ENCODE measurements at regions not wholly inside any gene's neighbourhood (a gene's known extent, or its start where the extent isn't known, plus 50 kb on each side); places are given as distances from the start of the nearest gene placed in this dataset.

- no peak for DNase-seq
Observed at GRCh38 chr2:8151888-8152287, 530.0 kb upstream of the ID2 start.

GRCh38 chr2:8152392-8153257 lies 529.2 kb upstream of the ID2 start:
- no peak for DNase-seq

GRCh38 chr2:8153258-8153718 lies 528.6 kb upstream of the ID2 start:
- DNase-seq = no peak

- DNase-seq = no peak
Observed at GRCh38 chr2:8154270-8154669, 527.6 kb upstream of the ID2 start.

GRCh38 chr2:8154936-8155335 lies 526.9 kb upstream of the ID2 start:
- DNase-seq = no peak

GRCh38 chr2:8157621-8158430 lies 524.0 kb upstream of the ID2 start:
- DNase-seq = no peak

GRCh38 chr2:8158711-8159110 lies 523.1 kb upstream of the ID2 start:
- DNase-seq = no peak

GRCh38 chr2:8159211-8159965 lies 522.5 kb upstream of the ID2 start:
- no peak for DNase-seq

GRCh38 chr2:8159966-8160603 lies 521.8 kb upstream of the ID2 start:
- no peak for DNase-seq

- no peak for DNase-seq
Observed at GRCh38 chr2:8160959-8161358, 520.9 kb upstream of the ID2 start.

GRCh38 chr2:8162552-8162951 lies 519.3 kb upstream of the ID2 start:
- no peak for DNase-seq

- no peak for DNase-seq
Observed at GRCh38 chr2:8165550-8165949, 516.3 kb upstream of the ID2 start.

GRCh38 chr2:8168022-8168717 lies 513.7 kb upstream of the ID2 start:
- DNase-seq = no peak

GRCh38 chr2:8168876-8169424 lies 512.9 kb upstream of the ID2 start:
- DNase-seq = no peak

- no peak for DNase-seq
Observed at GRCh38 chr2:8169443-8169842, 512.4 kb upstream of the ID2 start.

GRCh38 chr2:8170552-8171327 lies 511.1 kb upstream of the ID2 start:
- DNase-seq = no peak

- DNase-seq = no peak
Observed at GRCh38 chr2:8171608-8172007, 510.2 kb upstream of the ID2 start.

GRCh38 chr2:8172661-8173060 lies 509.2 kb upstream of the ID2 start:
- no peak for DNase-seq

- DNase-seq = no peak
Observed at GRCh38 chr2:8174641-8175257, 507.1 kb upstream of the ID2 start.

GRCh38 chr2:8176887-8177286 lies 505.0 kb upstream of the ID2 start:
- DNase-seq = no peak
